Endothelial cell of umbilical vein (primary cell): ENCODE measurements at regions not wholly inside any gene's neighbourhood (a gene's known extent, or its start where the extent isn't known, plus 50 kb on each side); places are given as distances from the start of the nearest gene placed in this dataset.

Experiments used
- BruUV-seq: library from RNA; stranded (reverse); fragments of 400-500 nt; replicated peaks from 2 replicates; lab custom pipeline; 2021; lab: Mats Ljungman, UMichigan
- CTCF ChIA-PET: fragments of 300-600, 350-600 bp; sonication (Branson Sonifier 250); formaldehyde crosslinking; loops from one replicate; lab custom pipeline; 2021; ENCODE audit warnings: antibody characterized with exemption, inconsistent platforms; lab: Charles Lee
- POLR2A ChIA-PET: fragments of 300-600, 350-600 bp; sonication (Branson Sonifier 250); formaldehyde crosslinking; loops from one replicate; lab custom pipeline; 2021; ENCODE audit warnings: antibody characterized with exemption, inconsistent platforms; lab: Charles Lee
- DNase-seq: peaks from one replicate; pipeline ENCODE4 v3.0.0-alpha.2; 2011; ENCODE audit warnings: low read depth, low spot score
- FAIRE-seq: peaks from 2 replicates; lab custom pipeline; 2011; peaks lifted over from hg19 to GRCh38; lab: Jason Lieb, UNC
- H2AFZ ChIP-seq: 2 replicates; pipeline ENCODE4 v1.6.0; 2012; ENCODE audit warnings: low read depth, low read length, control low read depth, inconsistent platforms
- H3K27ac ChIP-seq: 2 replicates; pipeline ENCODE4 v1.5.1; 2011; ENCODE audit warnings: low read depth, mild to moderate bottlenecking, control low read depth, low read length, moderate library complexity; ENCODE audit not compliant: insufficient read depth
- H3K27me3 ChIP-seq, 2 experiments: 2 replicates each; pipeline versions ENCODE4 v1.6.0 to v1.6.1; 2011; ENCODE audit warnings: low read length in 2 of 2, mixed read lengths in 1 of 2; ENCODE audit not compliant: control insufficient read depth in 2 of 2, insufficient read depth in 2 of 2
- H3K36me3 ChIP-seq, 2 experiments: 2 replicates in 1 of 2; 3 replicates in 1 of 2; pipeline ENCODE4 v1.5.1; 2011; ENCODE audit warnings: low read length in 2 of 2, mild to moderate bottlenecking in 1 of 2, moderate library complexity in 1 of 2; ENCODE audit not compliant: control insufficient read depth in 2 of 2, insufficient read depth in 2 of 2; ENCODE audit errors: extremely low read depth in 1 of 2
- H3K4me1 ChIP-seq: 3 replicates; pipeline ENCODE4 v1.5.1; 2011; ENCODE audit warnings: mild to moderate bottlenecking, low read length; ENCODE audit not compliant: control insufficient read depth, insufficient read depth; ENCODE audit errors: extremely low read depth
- H3K4me2 ChIP-seq: 2 replicates; pipeline ENCODE4 v1.6.1; 2011; ENCODE audit warnings: low read length, control low read depth, mixed read lengths; ENCODE audit not compliant: insufficient read depth
- H3K4me3 ChIP-seq, 3 experiments: fragments of 200-600 bp in 1 of 3; sonication (generic), shearing (Covaris generic) in 1 of 3; replicated peaks in 1 of 3; 2 replicates each; pipeline ENCODE4 v1.5.1; 2011 to 2016; ENCODE audit warnings: control low read depth in 3 of 3, low read length in 3 of 3, mild to moderate bottlenecking in 2 of 3, inconsistent platforms in 1 of 3, low read depth in 1 of 3, moderate library complexity in 1 of 3; ENCODE audit not compliant: insufficient read depth in 1 of 3
- H3K79me2 ChIP-seq: 2 replicates; pipeline ENCODE4 v1.6.0; 2012; ENCODE audit warnings: low read length, inconsistent platforms; ENCODE audit not compliant: control insufficient read depth, insufficient read depth
- H3K9ac ChIP-seq: replicated peaks from 2 replicates; pipeline ENCODE3; 2011; ENCODE audit warnings: low read length, control low read depth; ENCODE audit not compliant: insufficient read depth; ENCODE audit errors: extremely low read depth
- H3K9me1 ChIP-seq: replicated peaks from 3 replicates; pipeline ENCODE4 v1.6.0; 2011; ENCODE audit warnings: mild to moderate bottlenecking, low read length; ENCODE audit not compliant: control insufficient read depth, insufficient read depth; ENCODE audit errors: extremely low read depth
- H3K9me3 ChIP-seq: replicated peaks from 2 replicates; pipeline ENCODE4 v1.5.1; 2012; ENCODE audit warnings: low read length, inconsistent platforms; ENCODE audit not compliant: control insufficient read depth, insufficient read depth
- H4K20me1 ChIP-seq: replicated peaks from 2 replicates; pipeline ENCODE3; 2011; ENCODE audit warnings: mild to moderate bottlenecking, low read length; ENCODE audit not compliant: control insufficient read depth, insufficient read depth; ENCODE audit errors: extremely low read depth
- EZH2 ChIP-seq: IDR thresholded peaks from 2 replicates; pipeline ENCODE4 v1.6.1; 2012; ENCODE audit warnings: borderline replicate concordance, low read depth, mild to moderate bottlenecking, moderate library complexity, low read length, inconsistent platforms; ENCODE audit not compliant: severe bottlenecking
- FOS ChIP-seq: IDR thresholded peaks from 2 replicates; pipeline ENCODE4 v1.6.1; 2011; ENCODE audit warnings: mild to moderate bottlenecking, low read length, moderate library complexity, borderline replicate concordance; ENCODE audit not compliant: insufficient read depth
- GATA2 ChIP-seq: IDR thresholded peaks from 2 replicates; pipeline ENCODE4 v1.7.0; 2011; ENCODE audit warnings: low read depth, mild to moderate bottlenecking, moderate library complexity, mixed read lengths, low read length; ENCODE audit not compliant: insufficient read length, insufficient read depth
- JUN ChIP-seq: IDR thresholded peaks from 2 replicates; pipeline ENCODE4 v1.6.1; 2011; ENCODE audit warnings: borderline replicate concordance, low read depth; ENCODE audit not compliant: insufficient read length, insufficient read depth
- MAX ChIP-seq: IDR thresholded peaks from 2 replicates; pipeline ENCODE4 v1.6.1; 2011; ENCODE audit not compliant: insufficient read depth, insufficient read length
- MYC ChIP-seq: IDR thresholded peaks from one replicate; pipeline ENCODE4 v1.6.1; 2011; ENCODE audit warnings: mild to moderate bottlenecking, low read depth, low read length
- POLR2A ChIP-seq: IDR thresholded peaks from 2 replicates; pipeline ENCODE4 v1.6.1; 2012; ENCODE audit warnings: low read depth, mild to moderate bottlenecking, control low read depth, low read length
- POLR2AphosphoS5 ChIP-seq: IDR thresholded peaks from 2 replicates; pipeline ENCODE4 v1.6.1; 2012; ENCODE audit warnings: low read depth, mild to moderate bottlenecking, control low read depth, low read length, moderate library complexity; ENCODE audit not compliant: insufficient read depth
- dilution Hi-C: fragments of 300-500 bp; cut with MboI; formaldehyde crosslinking; loops from one replicate; pipeline ENCODE4 v1.15.0; 2019; ENCODE audit warnings: low sequenced_read_pairs; ENCODE audit not compliant: extremely low pct_ligation_motif_present
- intact Hi-C: fragments of 100-400 bp; cut with micrococcal nuclease; formaldehyde crosslinking; loops from one replicate; pipeline ENCODE4 v1.10.0; 2022
- TF ChIP-seq, protein P1 (sequence below), 2 donors: IDR thresholded peaks; 1 replicate in 1 of 2; 2 replicates in 1 of 2; pipeline ENCODE4 v1.5.1; 2011; ENCODE audit warnings: low read length in 2 of 2, mild to moderate bottlenecking in 2 of 2, moderate library complexity in 2 of 2, control low read depth in 1 of 2, inconsistent platforms in 1 of 2, low read depth in 1 of 2; ENCODE audit not compliant: insufficient read depth in 1 of 2; ENCODE audit errors: extremely low read depth in 1 of 2

- dilution Hi-C loops = no loop called here
- TF ChIP-seq GATA2 = no peak
- no peak for TF ChIP-seq EZH2
- TF ChIP-seq MYC = no peak
- TF ChIP-seq POLR2A = no peak
- no peak for TF ChIP-seq POLR2AphosphoS5
- TF ChIP-seq FOS = no peak
- TF ChIP-seq JUN = no peak
- TF ChIP-seq, protein P1, sequence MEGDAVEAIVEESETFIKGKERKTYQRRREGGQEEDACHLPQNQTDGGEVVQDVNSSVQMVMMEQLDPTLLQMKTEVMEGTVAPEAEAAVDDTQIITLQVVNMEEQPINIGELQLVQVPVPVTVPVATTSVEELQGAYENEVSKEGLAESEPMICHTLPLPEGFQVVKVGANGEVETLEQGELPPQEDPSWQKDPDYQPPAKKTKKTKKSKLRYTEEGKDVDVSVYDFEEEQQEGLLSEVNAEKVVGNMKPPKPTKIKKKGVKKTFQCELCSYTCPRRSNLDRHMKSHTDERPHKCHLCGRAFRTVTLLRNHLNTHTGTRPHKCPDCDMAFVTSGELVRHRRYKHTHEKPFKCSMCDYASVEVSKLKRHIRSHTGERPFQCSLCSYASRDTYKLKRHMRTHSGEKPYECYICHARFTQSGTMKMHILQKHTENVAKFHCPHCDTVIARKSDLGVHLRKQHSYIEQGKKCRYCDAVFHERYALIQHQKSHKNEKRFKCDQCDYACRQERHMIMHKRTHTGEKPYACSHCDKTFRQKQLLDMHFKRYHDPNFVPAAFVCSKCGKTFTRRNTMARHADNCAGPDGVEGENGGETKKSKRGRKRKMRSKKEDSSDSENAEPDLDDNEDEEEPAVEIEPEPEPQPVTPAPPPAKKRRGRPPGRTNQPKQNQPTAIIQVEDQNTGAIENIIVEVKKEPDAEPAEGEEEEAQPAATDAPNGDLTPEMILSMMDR (IDR thresholded peaks at IDR 0.05; ENCODE audit: extremely low read depth in 1 of 2, insufficient read depth in 1 of 2, low read depth in 1 of 2, low read length in 2 of 2) = no peak
- TF ChIP-seq MAX = no peak
- CTCF ChIA-PET = interaction anchor here (1.3 kb wide), 1 partner anchor 18 kb away, joined by 3 read pairs; no protein-coding TSS in a partner anchor
- H4K20me1 ChIP-seq = no peaks in the 10 kb centered on the region
- DNase-seq = no peak
- intact Hi-C loops = no loop called here
- peaks cover 5 to 9% of the 10 kb centered on the region in 2 experiments for H3K27me3 ChIP-seq
- no peak overlapping the region for H3K27ac ChIP-seq
- H3K4me3 ChIP-seq = no peak overlapping the region
- H3K9ac ChIP-seq = no peak overlapping the region
- H3K79me2 ChIP-seq = no peaks in the 10 kb centered on the region
- H2AFZ ChIP-seq = no peak overlapping the region
- no peaks in the 10 kb centered on the region for H3K36me3 ChIP-seq
- no peak for FAIRE-seq
- H3K9me3 ChIP-seq = no peaks in the 10 kb centered on the region
- no TSS peak for BruUV-seq
- H3K9me1 ChIP-seq = no peaks in the 10 kb centered on the region
- no peaks in the 10 kb centered on the region for H3K4me1 ChIP-seq
- no peak overlapping the region for H3K4me2 ChIP-seq
- POLR2A ChIA-PET = no interaction called here
Measured at GRCh38 chr2:109718139-109718538, 76.0 kb upstream of the RGPD5 start.
